ENCODE measurements at regions not wholly inside any gene's neighbourhood (a gene's known extent, or its start where the extent isn't known, plus 50 kb on each side); places are given as distances from the start of the nearest gene placed in this dataset.

DNA sequence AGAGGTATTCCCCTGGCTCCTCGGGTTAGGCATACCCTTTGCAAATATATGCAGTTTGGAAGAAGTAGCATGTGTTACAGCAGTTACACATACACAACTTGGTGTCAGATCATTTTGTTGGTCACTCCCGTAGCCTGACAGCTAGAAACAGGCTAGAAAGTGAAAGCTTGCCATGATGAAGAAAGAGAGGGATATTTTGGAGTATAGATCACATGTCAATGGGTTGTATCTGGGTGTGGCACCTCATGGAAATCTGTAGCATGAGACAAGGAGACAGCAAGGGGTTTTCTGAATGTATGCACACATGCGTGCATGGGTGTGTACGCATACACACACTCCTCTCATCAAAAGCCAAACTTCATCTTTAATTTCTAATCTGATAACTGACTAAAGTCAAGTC, 1914.5 kb upstream of the PIK3C3 start:
- TF ChIP-seq, protein P1, sequence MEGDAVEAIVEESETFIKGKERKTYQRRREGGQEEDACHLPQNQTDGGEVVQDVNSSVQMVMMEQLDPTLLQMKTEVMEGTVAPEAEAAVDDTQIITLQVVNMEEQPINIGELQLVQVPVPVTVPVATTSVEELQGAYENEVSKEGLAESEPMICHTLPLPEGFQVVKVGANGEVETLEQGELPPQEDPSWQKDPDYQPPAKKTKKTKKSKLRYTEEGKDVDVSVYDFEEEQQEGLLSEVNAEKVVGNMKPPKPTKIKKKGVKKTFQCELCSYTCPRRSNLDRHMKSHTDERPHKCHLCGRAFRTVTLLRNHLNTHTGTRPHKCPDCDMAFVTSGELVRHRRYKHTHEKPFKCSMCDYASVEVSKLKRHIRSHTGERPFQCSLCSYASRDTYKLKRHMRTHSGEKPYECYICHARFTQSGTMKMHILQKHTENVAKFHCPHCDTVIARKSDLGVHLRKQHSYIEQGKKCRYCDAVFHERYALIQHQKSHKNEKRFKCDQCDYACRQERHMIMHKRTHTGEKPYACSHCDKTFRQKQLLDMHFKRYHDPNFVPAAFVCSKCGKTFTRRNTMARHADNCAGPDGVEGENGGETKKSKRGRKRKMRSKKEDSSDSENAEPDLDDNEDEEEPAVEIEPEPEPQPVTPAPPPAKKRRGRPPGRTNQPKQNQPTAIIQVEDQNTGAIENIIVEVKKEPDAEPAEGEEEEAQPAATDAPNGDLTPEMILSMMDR (IDR thresholded peaks at IDR 0.05; ENCODE audit: insufficient read depth, low read depth, low read length): no peak
- TF ChIP-seq EZH2 (IDR thresholded peaks at IDR 0.05; ENCODE audit: insufficient read depth, low read length): no peak
